KMS-11 (cell line): ENCODE measurements at regions not wholly inside any gene's neighbourhood (a gene's known extent, or its start where the extent isn't known, plus 50 kb on each side); places are given as distances from the start of the nearest gene placed in this dataset.
"Not testable (repeated sequence)": the region's sequence is repeated elsewhere in the genome, so short reads cannot be mapped to it uniquely, and the experiment has no call there.

Experiments used
- H2AFZ ChIP-seq: fragments of 200-600 bp; sonication (generic); 2 replicates; pipeline ENCODE4 v1.6.1; 2016; ENCODE audit warnings: antibody characterized with exemption, mixed run types, low read depth
- H3K27ac ChIP-seq: fragments of 200-600 bp; sonication (generic); 2 replicates; pipeline ENCODE4 v1.6.1; 2016; ENCODE audit warnings: mild to moderate bottlenecking, mixed run types
- H3K27me3 ChIP-seq: fragments of 200-600 bp; sonication (generic); 2 replicates; pipeline ENCODE4 v1.6.1; 2017; ENCODE audit warnings: mild to moderate bottlenecking, low read depth, mixed run types, moderate library complexity; ENCODE audit not compliant: insufficient read depth
- H3K36me3 ChIP-seq: fragments of 200-600 bp; sonication (generic); 2 replicates; pipeline ENCODE4 v1.6.1; 2017; ENCODE audit warnings: mild to moderate bottlenecking, mixed run types; ENCODE audit not compliant: insufficient read depth
- H3K4me1 ChIP-seq: fragments of 200-600 bp; sonication (generic); 2 replicates; pipeline ENCODE4 v1.6.1; 2016; ENCODE audit warnings: mild to moderate bottlenecking, low read depth, mixed run types; ENCODE audit not compliant: poor library complexity, severe bottlenecking
- H3K4me2 ChIP-seq: fragments of 200-600 bp; sonication (generic); 2 replicates; pipeline ENCODE4 v1.7.0; 2016; ENCODE audit warnings: mild to moderate bottlenecking, mixed run types
- H3K4me3 ChIP-seq: fragments of 200-600 bp; sonication (generic); IDR thresholded peaks from 2 replicates; pipeline ENCODE4 v1.6.1; 2017; ENCODE audit warnings: low read depth, low read length, mixed read lengths; ENCODE audit not compliant: insufficient read depth
- H3K79me2 ChIP-seq: fragments of 200-600 bp; sonication (generic); 2 replicates; pipeline ENCODE4 v1.6.1; 2016; ENCODE audit warnings: low read depth, mixed run types; ENCODE audit not compliant: insufficient read depth
- H3K9ac ChIP-seq: fragments of 200-600 bp; sonication (generic); 2 replicates; pipeline ENCODE4 v1.6.1; 2016; ENCODE audit warnings: mild to moderate bottlenecking, mixed run types
- H4K20me1 ChIP-seq: fragments of 200-600 bp; sonication (generic); 2 replicates; pipeline ENCODE4 v1.6.1; 2016; ENCODE audit warnings: mild to moderate bottlenecking, mixed run types; ENCODE audit not compliant: insufficient read depth
- TF ChIP-seq, protein P1 (sequence below): fragments of 200-600 bp; sonication (generic); conservative IDR thresholded peaks from 2 replicates; pipeline ENCODE4 v1.6.1; 2017; ENCODE audit warnings: low read depth, mild to moderate bottlenecking, antibody characterized with exemption, low read length, moderate library complexity, mixed read lengths

DNA sequence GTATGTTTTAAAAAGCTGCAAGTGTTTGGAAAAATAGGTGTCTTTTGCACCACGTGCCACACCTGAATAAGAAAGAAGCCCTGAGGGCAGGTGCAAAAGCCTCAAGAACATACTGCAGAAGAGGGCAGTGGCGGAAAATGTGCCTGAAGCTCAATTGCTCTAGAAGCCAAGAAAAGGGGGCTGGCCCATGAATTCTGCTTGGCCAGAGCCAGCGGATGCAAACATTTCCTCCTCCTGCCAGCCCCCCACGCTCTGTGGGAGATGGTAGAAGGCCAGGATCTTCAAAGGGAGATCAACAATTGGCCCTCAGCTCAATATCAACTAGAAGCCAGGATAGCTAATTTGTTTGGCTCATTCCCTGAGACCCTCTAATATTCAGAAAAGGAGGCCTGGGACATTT, 80.3 kb upstream of the TMEM132D start:
- Histone ChIP-seq H3K27me3 (no peaks in the 10 kb centered on the region), H3K4me1 (no peaks in the 10 kb centered on the region), H3K9ac (no peak overlapping the region), H3K27ac (no peak overlapping the region), H4K20me1 (no peaks in the 10 kb centered on the region), H3K36me3 (no peaks in the 10 kb centered on the region), H3K4me2 (no peak overlapping the region), H3K79me2 (no peaks in the 10 kb centered on the region), H2AFZ (no peak overlapping the region), H3K4me3 (no peak overlapping the region)
- TF ChIP-seq, protein P1, sequence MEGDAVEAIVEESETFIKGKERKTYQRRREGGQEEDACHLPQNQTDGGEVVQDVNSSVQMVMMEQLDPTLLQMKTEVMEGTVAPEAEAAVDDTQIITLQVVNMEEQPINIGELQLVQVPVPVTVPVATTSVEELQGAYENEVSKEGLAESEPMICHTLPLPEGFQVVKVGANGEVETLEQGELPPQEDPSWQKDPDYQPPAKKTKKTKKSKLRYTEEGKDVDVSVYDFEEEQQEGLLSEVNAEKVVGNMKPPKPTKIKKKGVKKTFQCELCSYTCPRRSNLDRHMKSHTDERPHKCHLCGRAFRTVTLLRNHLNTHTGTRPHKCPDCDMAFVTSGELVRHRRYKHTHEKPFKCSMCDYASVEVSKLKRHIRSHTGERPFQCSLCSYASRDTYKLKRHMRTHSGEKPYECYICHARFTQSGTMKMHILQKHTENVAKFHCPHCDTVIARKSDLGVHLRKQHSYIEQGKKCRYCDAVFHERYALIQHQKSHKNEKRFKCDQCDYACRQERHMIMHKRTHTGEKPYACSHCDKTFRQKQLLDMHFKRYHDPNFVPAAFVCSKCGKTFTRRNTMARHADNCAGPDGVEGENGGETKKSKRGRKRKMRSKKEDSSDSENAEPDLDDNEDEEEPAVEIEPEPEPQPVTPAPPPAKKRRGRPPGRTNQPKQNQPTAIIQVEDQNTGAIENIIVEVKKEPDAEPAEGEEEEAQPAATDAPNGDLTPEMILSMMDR, result no peak

DNA sequence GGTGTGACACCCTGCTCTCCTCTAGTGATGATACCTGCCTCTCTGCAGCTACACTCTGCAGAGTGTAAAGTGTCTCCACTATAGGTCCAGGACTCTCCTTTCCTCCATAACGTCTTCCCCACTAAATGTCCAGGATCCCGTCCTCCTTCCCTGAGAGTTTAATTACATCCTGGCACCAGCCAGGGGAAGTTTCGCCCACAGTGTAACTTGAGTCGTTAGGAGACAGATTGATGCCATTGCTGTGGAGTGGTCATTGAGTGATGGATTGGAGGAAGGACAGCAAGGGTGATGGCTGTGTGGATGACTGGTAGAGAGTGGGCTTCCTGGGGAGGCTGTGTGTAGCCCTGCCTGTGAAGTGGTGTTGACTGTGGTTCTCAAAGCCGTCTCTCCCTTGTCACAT, 84.0 kb upstream of the TMEM132D start:
- H3K27me3 ChIP-seq, result no peaks in the 10 kb centered on the region
- no peaks in the 10 kb centered on the region for H3K4me1 ChIP-seq
- no peak overlapping the region for H3K4me3 ChIP-seq
- TF ChIP-seq, protein P1, result no peak
- H3K4me2 ChIP-seq, result no peak overlapping the region
- no peaks in the 10 kb centered on the region for H3K79me2 ChIP-seq
- H3K9ac ChIP-seq, result no peak overlapping the region
- no peak overlapping the region for H2AFZ ChIP-seq
- no peaks in the 10 kb centered on the region for H3K36me3 ChIP-seq
- H4K20me1 ChIP-seq, result no peaks in the 10 kb centered on the region
- no peak overlapping the region for H3K27ac ChIP-seq

DNA sequence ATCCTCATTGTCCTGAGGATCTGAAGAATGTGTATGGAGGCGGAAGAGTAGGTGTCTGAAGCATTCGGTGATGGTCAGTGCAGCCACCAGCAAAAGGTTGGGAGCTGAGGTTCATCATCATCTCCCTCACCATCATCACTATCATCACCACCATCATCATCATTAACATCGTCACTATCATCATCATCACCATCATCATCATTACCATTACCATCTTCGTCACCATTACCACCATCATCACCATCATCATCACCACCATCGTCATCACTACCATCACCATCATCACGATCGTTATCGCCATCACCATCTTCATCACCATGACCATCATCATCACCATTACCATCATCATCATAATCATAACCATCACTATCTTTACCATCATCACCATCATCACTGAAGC, 90.8 kb upstream of the TMEM132D start:
- H3K9ac ChIP-seq, result no peak overlapping the region
- TF ChIP-seq, protein P1, result no peak
- no peak overlapping the region for H3K27ac ChIP-seq
- H3K4me3 ChIP-seq, result no peak overlapping the region
- H3K4me1 ChIP-seq, result no peaks in the 10 kb centered on the region
- no peaks in the 10 kb centered on the region for H3K27me3 ChIP-seq
- H3K79me2 ChIP-seq, result no peaks in the 10 kb centered on the region
- no peak overlapping the region for H2AFZ ChIP-seq
- no peaks in the 10 kb centered on the region for H4K20me1 ChIP-seq
- H3K36me3 ChIP-seq, result no peaks in the 10 kb centered on the region
- no peak overlapping the region for H3K4me2 ChIP-seq

DNA sequence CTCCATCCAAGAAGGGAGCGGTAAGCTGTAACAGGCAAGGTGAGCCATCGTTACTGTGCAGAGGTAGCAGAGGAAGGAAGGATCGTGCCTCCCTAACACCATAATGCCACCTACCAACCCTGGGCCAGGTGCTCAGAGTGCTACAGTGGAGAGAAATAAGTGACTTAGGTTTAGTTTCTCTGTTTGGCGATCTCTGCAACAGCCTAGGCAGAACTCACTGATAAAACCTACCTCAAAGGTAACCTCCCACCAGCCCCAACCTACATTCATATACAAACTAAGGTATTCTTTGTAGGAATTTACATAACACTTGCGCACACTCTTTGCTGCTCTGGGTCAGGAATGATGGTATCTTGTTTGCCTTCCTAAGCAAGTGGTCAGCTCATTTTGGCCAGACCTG, 93.4 kb upstream of the TMEM132D start:
- H3K79me2 ChIP-seq, result no peaks in the 10 kb centered on the region
- TF ChIP-seq, protein P1, result no peak
- no peak overlapping the region for H3K27ac ChIP-seq
- H3K4me2 ChIP-seq, result no peak overlapping the region
- no peaks in the 10 kb centered on the region for H4K20me1 ChIP-seq
- H3K4me1 ChIP-seq, result no peaks in the 10 kb centered on the region
- no peak overlapping the region for H2AFZ ChIP-seq
- no peaks in the 10 kb centered on the region for H3K36me3 ChIP-seq
- H3K4me3 ChIP-seq, result no peak overlapping the region
- H3K9ac ChIP-seq, result no peak overlapping the region
- H3K27me3 ChIP-seq, result no peaks in the 10 kb centered on the region

DNA sequence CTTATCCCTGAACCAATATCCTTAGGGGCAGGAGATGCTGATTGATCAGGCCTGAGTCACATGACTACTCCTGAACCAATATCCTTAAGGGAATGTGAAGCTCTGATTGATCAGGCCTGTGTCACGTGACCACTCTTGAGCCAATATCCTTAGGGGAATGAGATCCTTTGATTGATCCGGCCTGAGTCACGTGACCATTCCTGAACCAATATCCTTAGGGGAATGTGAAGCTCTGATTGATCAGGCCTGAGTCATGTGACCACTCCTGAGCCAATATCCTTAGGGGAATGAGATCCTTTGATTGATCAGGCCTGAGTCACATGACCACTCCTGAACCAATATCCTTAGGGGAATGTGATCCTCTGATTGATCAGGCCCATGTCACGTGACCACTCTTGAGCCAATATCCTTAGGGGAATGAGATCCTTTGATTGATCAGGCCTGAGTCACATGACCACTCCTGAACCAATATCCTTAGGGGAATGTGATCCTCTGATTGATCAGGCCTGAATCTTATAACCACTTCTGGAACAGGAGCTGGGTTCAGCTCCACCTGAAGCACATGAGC, 100.6 kb upstream of the TMEM132D start:
- not testable (repeated sequence) for H3K4me3 ChIP-seq, H3K27me3 ChIP-seq, H3K9ac ChIP-seq, H3K27ac ChIP-seq, H3K4me2 ChIP-seq, H3K4me1 ChIP-seq, H3K79me2 ChIP-seq, H4K20me1 ChIP-seq, H2AFZ ChIP-seq, H3K36me3 ChIP-seq
